Anterior cingulate cortex (tissue), 58 donors: ENCODE measurements at regions not wholly inside any gene's neighbourhood (a gene's known extent, or its start where the extent isn't known, plus 50 kb on each side); places are given as distances from the start of the nearest gene placed in this dataset.
"Not testable (repeated sequence)": the region's sequence is repeated elsewhere in the genome, so short reads cannot be mapped to it uniquely, and the experiment has no call there.

Experiments
- DNase-seq, 58 donors: peaks; one replicate each; lab custom pipeline; 2025; lab: John Stamatoyannopoulos, UW

DNA sequence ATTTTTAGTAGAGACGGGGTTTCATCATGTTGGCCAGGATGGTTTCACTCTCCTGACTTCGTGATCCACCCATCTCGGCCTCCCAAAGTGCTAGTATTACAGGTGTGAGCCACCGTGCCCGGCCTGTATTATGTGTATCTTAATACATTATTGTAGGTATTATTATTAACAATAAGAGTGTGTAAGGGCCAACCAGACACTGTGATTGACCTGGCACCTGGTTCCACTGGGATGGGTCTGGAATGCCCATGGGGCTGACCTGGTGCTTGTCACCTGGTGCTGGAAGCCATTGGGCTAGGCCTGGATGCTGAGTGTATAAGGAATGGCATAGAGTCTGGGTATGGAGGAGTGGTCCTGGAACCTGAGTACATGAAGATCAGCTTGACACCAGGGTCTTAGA, 906.9 kb upstream of the TMEFF2 start:
- DNase-seq, result no peak

DNA sequence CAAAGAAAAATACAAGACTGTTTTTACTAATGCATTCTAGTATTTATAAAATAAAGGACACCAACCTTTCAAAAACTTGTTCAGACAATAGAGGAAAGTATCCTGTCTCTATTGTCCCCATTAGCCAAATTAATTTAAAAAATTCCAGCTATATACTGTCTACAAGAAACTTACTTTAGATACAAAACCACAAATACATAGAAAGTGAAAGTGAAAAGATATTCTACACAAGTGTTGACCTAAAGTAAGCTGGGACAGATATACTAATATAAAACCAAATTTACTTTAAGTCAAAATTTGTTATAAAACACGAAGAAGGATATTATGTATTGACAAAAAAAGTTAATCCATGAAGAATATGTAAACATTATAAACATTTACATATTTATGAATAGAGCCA, 893.3 kb upstream of the TMEFF2 start:
- no peak for DNase-seq

DNA sequence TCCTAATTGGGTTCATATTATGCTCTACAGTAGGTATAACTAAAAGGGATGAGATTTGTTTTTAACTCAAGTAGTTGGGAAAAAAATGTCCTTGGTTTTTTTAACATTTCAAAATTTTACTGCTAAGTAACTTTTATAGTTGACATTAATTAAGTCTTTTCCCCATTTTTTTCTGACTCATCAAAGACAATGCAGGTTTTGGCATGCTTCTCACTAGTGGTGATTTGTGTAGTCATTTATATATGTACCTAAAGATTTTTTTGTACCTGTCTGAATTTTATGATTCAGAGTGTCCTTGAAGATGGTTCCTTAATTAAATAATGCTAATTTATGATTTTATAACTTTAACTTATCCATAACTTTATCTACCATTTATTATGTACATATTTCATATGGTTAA, 882.3 kb upstream of the TMEFF2 start:
- no peak for DNase-seq

DNA sequence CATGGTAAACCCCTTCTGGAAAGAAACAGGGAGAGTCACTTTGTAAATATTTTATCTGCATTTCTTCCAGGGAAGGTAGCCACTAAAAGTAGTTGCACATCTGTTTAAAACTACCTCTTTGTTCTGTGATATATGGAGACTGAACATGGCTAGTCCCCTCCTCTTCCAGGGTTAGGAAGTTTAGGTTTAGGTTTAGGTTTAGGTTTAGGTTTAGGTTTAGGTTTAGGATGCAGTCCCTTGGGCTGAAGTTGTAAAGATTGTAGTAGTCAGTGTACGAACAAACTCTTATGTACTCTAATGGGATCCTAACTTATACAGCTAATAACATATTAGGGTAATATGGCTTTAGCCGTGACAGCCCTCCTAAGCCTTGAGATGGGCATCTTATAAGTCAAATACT, 880.2 kb upstream of the TMEFF2 start:
- no peak for DNase-seq

DNA sequence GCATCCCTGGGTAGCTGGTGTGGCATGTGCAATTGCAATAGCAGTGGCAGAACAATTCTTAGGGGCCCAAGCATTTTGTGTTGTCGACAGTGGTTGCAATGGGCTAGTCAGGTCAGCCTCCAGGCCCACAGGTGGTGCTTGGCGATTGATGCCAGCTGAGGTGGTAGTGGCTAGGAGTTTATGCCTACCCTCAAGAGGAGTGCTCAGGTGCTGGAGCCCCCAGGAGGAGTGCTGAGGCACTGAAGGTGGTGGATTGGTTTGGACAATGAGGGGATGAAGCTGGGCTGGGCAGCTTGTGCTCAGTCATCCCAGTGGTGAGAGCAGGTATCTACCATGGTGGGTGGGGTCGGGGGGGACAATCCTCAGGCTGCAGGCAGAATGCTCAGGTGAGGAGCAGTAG, 877.9 kb upstream of the TMEFF2 start:
- DNase-seq, result no peak

DNA sequence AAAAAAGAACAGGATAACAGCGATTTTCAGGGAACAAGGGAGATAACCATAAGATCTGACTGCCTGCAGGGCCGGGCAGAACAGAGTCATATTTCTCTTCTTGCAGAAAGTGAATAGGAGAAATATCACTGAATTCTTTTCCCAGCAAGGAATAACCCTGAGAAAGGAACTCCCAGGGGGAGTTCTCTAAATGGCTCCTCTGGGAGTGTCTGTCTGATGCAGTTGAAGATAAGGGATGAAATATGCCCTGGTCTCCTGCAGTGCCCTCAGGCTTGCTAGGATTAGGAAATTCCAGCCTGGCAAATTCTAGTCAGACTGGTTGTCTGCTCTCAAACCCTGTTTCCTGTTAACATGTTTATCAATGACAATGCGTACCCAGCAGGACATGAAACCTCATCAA, 830.8 kb upstream of the TMEFF2 start:
- not testable (repeated sequence) for DNase-seq

DNA sequence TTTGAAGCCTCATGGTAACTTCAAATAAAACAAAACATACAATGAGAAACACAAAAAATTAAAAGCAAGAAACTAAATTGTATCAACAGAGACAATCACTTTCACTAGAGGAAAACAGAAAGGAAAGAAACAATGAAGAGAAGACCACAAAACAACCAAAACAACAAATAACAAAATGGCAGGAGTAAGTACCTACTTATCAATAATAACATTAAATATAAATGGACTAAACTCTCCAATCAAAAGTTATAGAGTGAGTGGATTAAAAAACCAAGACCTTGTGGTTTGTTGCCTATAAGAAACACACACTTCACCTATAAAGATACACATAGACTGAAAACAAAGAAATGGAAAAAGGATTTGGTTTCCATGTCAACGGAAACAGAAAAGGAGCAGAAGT, 830.1 kb upstream of the TMEFF2 start:
- no peak for DNase-seq

DNA sequence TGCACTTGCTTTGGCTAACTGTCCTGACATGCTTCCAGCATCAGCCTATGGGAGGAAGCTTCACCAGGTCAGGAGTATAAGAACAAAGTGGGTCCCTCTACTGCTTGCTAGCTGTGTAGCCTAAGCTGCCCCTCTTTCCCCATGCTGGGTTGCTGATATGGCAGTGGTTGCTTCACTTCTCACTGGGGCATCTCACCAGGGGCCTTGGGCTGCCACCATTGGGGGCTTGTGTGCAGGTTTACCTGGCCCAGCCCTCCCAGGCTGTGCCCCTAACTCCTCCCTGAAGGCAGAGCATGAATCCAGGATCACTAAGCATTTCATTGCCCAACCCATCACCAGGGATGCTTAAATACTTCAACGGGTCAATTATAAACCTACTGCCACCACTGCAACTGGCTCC, 817.1 kb upstream of the TMEFF2 start:
- no peak for DNase-seq

DNA sequence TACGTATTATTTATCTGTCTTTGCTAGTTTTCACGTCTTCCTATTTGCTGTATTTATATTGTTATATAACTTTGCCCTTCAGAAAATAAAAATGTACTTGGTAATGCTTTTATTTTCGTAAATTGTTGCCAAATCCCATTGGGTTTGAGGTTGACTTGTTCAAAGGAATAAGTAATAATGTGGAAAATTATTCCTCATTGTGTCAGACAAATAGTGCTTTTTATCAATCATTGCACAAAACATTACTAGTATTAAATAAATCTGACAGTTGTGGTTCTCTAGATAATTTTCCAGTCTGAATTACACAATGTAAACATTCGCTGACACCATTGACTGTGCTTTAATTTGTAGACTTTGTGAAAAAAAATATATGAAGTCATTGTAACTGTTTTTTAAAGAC, 798.3 kb upstream of the TMEFF2 start:
- DNase-seq, result no peak

DNA sequence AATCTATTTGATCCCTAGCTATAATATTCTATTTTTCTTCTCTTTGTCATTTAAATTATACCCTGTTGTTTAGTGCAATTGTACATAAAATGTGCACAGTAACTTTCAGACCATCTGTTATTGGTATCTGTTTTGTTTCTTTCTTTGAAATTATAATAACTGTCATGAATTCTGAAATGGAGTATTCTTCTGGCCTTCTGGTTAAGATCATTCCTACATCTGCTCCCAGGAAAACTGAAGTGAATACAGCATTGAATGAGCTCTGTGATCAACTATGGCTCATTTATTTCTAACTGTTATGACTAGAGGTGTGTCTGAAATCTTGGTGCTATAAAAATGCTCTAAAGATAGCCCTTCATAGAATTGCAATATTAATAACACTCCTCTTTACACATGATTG, 788.4 kb upstream of the TMEFF2 start:
- DNase-seq, result no peak

DNA sequence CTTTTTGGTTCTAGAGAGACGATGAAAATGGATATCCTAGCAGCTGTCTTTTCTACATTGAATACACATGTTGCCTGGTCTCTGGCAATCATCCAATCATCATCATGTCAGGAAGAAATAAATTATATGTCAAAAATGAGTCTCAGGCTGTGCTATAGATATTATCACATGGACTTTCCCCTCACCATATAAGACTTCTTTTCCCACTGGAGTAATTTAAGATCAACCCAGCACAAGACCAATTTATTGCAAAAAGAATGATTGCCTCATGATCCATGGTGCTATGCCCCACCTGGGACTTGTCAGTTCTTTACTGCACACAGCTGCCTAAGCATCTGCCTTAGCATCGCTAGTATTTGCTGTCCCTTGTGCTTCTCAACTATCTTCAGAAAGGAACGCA, 783.7 kb upstream of the TMEFF2 start:
- no peak for DNase-seq

DNA sequence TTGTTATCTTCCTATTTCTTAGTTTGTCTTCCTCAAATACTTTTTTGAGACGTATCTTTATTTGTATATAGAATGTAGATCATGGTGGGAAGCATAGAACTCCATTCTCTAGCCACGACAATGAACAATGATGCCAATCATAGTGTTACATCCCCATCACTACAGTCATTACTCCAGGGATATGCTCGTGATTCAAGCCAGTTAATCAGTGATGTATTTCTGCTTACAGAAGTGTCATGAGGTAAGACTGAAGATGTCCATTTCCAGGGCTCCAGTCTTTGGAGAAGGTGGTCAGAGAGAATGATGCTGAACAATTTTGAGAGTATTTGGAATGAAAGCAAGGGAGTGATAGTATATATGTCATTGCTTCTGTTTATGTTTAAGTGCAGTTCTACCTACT, 777.2 kb upstream of the TMEFF2 start:
- no peak for DNase-seq

DNA sequence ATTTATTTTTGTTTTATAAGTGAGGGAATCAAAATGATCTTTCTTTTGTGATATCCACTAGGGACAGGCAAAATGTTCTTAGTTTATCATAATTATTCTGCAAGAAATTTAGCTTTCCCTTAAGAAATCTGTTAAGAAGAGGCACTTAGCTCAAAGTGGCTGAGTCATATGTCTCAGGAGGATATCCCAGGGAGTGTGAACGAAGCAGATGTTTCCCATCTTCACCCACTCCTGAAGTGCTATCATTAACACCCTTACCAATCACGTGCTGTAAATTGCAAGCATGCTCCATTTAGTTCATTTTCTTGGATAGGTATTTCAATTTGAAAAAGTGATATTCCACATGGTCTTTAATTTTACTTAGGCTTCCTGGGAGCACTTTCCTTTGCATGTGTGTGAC, 774.3 kb upstream of the TMEFF2 start:
- DNase-seq, result no peak

DNA sequence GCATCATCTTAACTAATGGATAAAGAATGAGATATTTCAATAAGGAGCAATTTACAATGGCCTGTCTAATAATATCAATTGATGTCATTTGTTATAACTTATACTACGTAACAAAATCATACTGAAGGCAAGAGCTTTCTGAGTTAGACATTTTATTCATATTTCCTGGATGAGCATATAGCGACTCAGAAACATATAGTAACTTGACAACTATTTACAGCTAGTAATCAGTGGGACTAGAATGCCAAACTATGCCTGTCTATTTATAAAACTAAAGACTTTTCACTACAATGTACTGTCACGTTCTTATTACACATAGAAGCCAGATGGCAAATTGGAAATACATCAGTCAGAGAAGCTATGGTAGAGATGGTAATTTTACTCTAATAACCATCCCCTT, 766.2 kb upstream of the TMEFF2 start:
- no peak for DNase-seq

DNA sequence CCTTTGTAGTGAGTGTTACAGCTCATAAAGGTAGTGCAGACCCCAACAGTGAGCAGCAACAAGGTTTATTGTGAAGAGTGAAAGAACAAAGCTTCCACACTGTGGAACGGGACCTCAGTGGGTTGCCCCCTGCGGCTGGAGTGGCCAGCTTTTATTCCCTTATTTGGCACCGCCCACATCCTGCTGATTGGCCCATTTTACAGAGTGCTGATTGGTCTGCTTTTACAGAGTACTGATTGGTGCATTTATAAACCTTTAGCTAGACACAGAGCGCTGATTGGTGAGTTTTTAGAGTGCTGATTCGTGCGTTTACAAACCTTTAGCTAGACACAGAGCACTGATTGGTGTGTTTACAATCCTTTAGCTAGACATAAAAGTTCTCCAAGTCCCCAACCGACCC, 763.9 kb upstream of the TMEFF2 start:
- DNase-seq, result not testable (repeated sequence)

DNA sequence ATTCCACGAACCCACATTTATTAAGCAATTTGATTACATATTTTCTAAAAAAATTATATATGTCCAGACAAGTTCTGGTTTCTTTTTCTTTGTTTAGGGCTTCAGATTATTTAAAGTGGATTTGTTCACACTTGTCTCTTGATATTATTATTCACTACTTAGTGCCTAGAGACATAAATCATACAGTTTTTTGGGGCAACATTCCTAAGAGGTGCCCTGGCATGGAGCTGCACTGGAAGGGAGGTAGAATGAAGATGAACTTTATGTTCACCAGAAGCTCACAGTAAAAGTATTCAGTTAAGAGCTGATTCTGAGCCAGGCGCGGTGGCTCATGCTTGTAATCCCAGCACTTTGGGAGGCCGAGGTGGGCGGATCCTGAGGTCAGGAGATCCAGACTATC, 762.7 kb upstream of the TMEFF2 start:
- DNase-seq, result no peak

DNA sequence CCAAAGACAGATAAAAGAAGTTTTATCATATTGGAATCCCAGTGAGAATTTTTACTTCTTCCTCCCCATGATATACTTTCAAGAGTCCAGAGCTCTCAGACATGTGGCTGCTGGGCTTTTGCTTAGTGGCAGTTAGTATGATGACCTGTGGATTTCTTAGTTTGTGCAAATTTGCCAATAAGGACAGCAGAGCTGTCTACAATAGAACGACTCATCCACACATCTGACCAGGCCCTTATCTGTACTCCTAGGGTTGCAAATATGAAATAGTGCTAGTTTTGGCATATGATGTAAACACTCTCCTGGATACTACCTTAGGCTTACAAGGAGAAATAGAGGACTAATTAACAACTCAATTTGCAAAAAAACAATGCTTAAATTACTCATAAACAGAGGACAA, 758.4 kb upstream of the TMEFF2 start:
- DNase-seq, result no peak

DNA sequence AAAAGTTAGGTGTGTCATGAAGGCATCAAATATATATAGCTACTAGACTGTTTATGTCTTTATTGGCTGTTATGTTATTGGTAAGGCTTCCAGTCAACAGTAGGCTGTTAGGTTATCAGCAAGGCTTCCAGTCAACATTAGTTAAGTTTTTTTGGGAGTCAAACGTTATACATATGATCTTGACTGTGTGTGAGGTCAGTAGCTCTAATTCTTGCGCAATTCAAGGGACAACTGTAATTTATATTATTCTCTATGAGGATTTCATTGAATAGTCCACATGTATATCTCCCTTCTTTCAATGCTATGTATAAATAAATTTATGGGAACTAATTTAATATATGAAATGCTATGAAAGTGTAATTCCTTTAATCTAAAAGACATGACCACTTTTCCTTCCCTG, 757.5 kb upstream of the TMEFF2 start:
- no peak for DNase-seq

DNA sequence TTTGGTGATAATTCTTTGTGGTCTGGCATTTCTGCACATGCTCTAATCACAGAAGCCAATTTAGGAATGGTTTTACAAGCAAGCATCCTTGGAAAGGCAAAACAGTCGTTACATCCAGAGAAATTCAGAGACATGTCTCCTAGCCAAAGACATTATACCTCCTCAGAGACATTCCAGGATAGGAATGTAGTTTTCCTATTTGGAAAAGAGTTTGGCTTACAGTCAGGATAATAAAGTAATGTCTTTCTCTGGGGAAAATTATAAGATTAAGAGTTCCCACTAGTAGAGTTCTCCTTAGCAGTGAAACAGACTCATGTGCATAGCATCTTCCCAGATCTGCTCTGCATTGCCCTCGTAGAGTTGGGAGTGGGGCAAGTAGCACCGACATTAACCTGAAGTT, 753.6 kb upstream of the TMEFF2 start:
- no peak for DNase-seq

DNA sequence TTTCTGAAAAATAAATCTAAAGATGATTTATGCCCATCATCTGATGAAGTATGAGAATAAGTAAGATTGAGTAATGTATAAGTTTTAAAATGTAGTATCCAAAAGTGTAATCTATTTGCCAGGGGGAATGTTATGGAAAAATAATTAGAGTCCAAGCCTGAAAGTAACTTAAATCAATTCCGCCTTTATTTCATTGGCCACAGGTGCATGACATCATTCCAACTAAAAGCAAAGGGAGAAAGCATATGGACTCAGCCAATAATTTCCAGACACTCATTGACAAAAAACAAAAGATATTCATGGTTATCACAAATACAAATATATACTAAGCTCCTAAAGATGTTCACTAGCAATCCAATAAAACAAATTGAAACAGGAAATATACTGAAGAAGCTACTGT, 752.6 kb upstream of the TMEFF2 start:
- no peak for DNase-seq

DNA sequence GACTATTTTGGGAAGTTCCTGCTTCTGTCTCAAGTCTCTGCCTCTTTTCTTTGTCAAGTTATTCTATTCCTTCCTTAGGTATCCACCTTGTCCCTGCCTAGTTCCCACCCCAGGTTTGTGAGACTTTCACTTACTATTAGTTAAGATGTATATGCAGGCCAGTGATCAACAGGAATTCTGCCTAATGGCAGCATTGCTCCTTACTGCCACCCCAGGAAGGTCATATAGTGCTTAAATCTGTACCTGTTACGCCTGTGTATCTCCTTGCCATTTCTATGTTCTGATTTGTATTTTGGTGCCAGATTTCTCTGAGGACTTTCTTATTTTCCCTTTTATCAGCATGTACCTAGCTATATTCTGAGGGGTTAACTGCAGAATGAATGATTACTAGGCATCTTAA, 746.0 kb upstream of the TMEFF2 start:
- no peak for DNase-seq

DNA sequence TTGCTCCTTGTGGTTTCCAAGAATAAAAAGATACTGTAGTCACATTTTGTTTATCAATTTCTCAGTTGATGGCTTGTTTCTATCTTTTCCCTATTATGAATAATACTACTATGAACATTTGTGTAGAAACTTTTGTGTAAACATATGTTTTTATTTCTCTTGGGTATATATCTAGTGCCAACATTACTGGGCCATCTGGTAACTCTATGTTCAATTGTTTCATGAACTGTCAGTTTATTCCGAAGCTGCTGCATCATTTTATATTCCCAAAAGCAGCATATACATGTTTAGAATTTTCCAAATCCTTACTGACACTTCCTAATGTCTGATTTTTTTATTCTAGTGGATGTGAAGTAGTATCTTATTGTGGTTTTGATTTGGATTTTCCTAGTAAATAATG, 737.6 kb upstream of the TMEFF2 start:
- DNase-seq, result no peak

DNA sequence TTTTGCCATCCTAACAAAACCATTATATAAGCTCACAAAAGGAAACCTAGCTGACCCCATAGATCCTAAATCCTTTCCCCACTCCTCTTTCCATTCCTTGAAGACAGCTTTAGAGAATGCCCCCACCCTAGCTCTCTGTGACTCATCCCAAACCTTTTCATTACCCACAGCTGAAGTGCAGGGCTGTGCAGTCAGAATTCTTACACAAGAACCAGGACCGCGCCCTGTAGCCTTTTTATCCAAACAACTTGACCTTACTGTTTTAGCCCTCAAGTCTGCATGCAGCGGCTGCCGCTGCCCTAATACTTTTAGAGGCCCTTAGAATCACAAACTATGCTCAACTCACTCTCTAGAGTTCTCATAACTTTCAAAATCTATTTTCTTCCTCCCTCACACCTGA, 726.9 kb upstream of the TMEFF2 start:
- DNase-seq, result not testable (repeated sequence)

DNA sequence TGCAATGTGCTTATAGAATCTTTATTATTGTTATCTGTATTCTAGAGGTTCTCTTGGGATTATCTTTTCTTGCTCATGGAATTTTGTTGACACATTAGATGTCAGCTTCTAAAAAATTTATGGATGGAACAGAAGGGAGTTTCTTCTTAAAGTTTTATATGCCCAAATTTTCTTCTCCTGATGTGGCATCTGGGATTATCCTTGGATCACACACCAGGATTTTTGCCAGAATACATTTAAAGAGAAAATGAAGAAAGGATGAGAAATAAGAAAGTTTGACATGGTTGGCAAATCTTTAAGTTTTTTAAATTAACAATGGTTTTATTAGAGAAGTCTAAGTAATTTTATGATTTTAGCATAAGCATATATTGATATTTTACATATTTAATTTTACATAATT, 706.7 kb upstream of the TMEFF2 start:
- DNase-seq, result no peak
